ENCODE measurements at regions not wholly inside any gene's neighbourhood (a gene's known extent, or its start where the extent isn't known, plus 50 kb on each side); places are given as distances from the start of the nearest gene placed in this dataset.

DNA sequence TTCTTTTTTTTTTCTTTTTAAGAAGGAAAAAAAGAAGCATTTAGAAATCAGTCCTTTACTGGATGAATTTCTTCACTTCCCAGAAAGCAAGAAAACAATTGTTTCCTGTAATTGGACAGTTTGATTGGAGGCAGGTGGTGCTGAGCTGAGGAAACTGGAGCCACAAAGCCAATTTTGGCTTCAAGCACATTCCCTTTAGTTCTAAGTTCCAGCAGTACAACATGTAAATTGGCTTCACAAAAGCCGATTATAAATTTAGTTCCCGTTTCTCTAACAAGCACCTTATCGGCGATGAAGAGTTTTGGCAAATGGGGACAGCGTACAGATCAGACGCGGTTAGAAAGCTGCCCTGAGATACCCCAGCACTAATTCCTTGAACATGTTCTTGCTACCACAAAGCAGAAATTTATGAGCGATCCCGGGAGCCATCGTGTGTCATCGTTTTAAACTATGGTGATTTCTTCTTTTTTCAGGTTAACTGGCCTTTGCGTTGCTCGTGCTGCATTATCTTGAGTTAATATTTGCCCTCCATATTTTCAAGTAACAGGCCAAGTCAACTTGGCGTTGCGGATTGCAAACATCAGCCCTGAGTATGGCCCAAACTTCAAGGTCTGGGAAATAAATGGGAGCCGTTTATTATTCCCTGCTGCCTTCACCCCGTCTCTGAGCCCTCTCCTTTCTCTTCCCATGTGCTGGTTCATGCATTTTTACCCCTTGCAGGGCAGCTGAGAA is 190.4 kb upstream of the ID2 start:
- Histone ChIP-seq H3K4me3 (replicated peaks in 1 of 2; ENCODE audit: low read depth in 1 of 2, low read length in 2 of 2) (no peak overlapping the region), H3K9ac (ENCODE audit: low read length) (no peak overlapping the region), H3K9me3 (ENCODE audit: control insufficient read depth in 1 of 2, insufficient read depth in 1 of 2, low read depth in 1 of 2, low read length in 2 of 2) (no peaks in the 10 kb centered on the region), H3K27me3 (ENCODE audit: insufficient read depth, low read length) (no peaks in the 10 kb centered on the region), H3K36me3 (ENCODE audit: control insufficient read depth in 1 of 2, insufficient read depth in 2 of 2, low read length in 2 of 2) (no peaks in the 10 kb centered on the region), H3K27ac (ENCODE audit: low read depth, low read length) (no peak overlapping the region), H3K9me2 (ENCODE audit: insufficient read depth) (no peaks in the 10 kb centered on the region), H4K20me1 (ENCODE audit: insufficient read depth) (no peaks in the 10 kb centered on the region), H3K4me1 (ENCODE audit: control insufficient read depth in 1 of 2, insufficient read depth in 2 of 2, low read length in 2 of 2) (peaks cover 0 to 8% of the 10 kb centered on the region in 2 experiments; a peak in 1 of 4 replicates), H3K79me2 (ENCODE audit: insufficient read depth, low read length) (no peaks in the 10 kb centered on the region), H2AFZ (ENCODE audit: low read depth, low read length, poor library complexity, severe bottlenecking) (no peak overlapping the region), H3K4me2 (ENCODE audit: low read length) (no peak overlapping the region)
- BruUV-seq (replicated peaks) = no TSS peak
- ChIA-PET RAD21 (ENCODE audit: low non-redundant PET in 1 of 2, low total read pairs in 2 of 2, uncharacterized antibody in 2 of 2, unreplicated experiment in 2 of 2) (no interaction called here), CTCF (no interaction called here), POLR2A (no interaction called here)
- DNase-seq (ENCODE audit: low read depth, low spot score) (no peak), ATAC-seq (no peak)
- intact Hi-C loops (cut with micrococcal nuclease) = no loop called here
- TF ChIP-seq EZH2phosphoT487 (IDR thresholded peaks at IDR 0.05; ENCODE audit: borderline replicate concordance) = no peak
- TF ChIP-seq, protein P1, sequence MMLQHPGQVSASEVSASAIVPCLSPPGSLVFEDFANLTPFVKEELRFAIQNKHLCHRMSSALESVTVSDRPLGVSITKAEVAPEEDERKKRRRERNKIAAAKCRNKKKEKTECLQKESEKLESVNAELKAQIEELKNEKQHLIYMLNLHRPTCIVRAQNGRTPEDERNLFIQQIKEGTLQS (IDR thresholded peaks at IDR 0.05) = no peak
- TF ChIP-seq RAD21 (IDR thresholded peaks at IDR 0.05; ENCODE audit: low read depth) = no peak
- TF ChIP-seq, protein P2, sequence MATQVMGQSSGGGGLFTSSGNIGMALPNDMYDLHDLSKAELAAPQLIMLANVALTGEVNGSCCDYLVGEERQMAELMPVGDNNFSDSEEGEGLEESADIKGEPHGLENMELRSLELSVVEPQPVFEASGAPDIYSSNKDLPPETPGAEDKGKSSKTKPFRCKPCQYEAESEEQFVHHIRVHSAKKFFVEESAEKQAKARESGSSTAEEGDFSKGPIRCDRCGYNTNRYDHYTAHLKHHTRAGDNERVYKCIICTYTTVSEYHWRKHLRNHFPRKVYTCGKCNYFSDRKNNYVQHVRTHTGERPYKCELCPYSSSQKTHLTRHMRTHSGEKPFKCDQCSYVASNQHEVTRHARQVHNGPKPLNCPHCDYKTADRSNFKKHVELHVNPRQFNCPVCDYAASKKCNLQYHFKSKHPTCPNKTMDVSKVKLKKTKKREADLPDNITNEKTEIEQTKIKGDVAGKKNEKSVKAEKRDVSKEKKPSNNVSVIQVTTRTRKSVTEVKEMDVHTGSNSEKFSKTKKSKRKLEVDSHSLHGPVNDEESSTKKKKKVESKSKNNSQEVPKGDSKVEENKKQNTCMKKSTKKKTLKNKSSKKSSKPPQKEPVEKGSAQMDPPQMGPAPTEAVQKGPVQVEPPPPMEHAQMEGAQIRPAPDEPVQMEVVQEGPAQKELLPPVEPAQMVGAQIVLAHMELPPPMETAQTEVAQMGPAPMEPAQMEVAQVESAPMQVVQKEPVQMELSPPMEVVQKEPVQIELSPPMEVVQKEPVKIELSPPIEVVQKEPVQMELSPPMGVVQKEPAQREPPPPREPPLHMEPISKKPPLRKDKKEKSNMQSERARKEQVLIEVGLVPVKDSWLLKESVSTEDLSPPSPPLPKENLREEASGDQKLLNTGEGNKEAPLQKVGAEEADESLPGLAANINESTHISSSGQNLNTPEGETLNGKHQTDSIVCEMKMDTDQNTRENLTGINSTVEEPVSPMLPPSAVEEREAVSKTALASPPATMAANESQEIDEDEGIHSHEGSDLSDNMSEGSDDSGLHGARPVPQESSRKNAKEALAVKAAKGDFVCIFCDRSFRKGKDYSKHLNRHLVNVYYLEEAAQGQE (IDR thresholded peaks at IDR 0.05; ENCODE audit: low read depth) = no peak

DNA sequence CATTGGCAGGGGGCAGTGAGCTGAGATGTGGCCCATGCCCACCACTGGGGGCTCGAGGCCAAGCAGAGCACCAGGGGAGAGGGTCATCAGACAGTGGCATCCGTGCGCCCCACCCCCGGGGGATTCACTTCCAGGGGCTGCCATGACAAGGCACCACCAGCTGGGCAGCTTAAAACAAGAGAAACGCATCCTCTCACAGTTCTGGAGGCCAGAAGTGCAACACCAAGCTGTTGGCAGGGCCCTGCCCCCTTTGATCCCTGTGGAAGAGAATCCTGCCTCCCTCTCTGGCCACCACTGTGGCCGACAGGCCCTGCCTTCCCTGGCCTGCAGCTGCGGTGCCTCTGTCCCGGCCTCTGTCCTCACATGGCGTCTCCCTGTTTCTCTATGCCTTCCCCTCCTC is 187.7 kb upstream of the ID2 start:
- H3K9me3 ChIP-seq (ENCODE audit: control insufficient read depth in 1 of 2, insufficient read depth in 1 of 2, low read depth in 1 of 2, low read length in 2 of 2) = no peaks in the 10 kb centered on the region
- ATAC-seq = no peak
- H3K9ac ChIP-seq (ENCODE audit: low read length) = no peak overlapping the region
- no peak for TF ChIP-seq EGR1 (IDR thresholded peaks at IDR 0.05; ENCODE audit: low read depth)
- TF ChIP-seq, protein P2 (IDR thresholded peaks at IDR 0.05; ENCODE audit: low read depth) = no peak
- TF ChIP-seq POLR2AphosphoS5 (IDR thresholded peaks at IDR 0.05; ENCODE audit: low read depth, low read length) = no peak
- TF ChIP-seq, protein P3, sequence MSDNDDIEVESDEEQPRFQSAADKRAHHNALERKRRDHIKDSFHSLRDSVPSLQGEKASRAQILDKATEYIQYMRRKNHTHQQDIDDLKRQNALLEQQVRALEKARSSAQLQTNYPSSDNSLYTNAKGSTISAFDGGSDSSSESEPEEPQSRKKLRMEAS (IDR thresholded peaks at IDR 0.05) = no peak
- TF ChIP-seq SIN3A (IDR thresholded peaks at IDR 0.05; ENCODE audit: low read depth) = no peak
- intact Hi-C loops (cut with micrococcal nuclease) = no loop called here
- ChIA-PET RAD21 (ENCODE audit: low non-redundant PET in 1 of 2, low total read pairs in 2 of 2, uncharacterized antibody in 2 of 2, unreplicated experiment in 2 of 2) (no interaction called here), CTCF (no interaction called here), POLR2A (no interaction called here)
- no peaks in the 10 kb centered on the region for H3K9me2 ChIP-seq (ENCODE audit: insufficient read depth)
- no peaks in the 10 kb centered on the region for H3K36me3 ChIP-seq (ENCODE audit: control insufficient read depth in 1 of 2, insufficient read depth in 2 of 2, low read length in 2 of 2)
- H2AFZ ChIP-seq (ENCODE audit: low read depth, low read length, poor library complexity, severe bottlenecking) = no peak overlapping the region
- H3K4me3 ChIP-seq (replicated peaks in 1 of 2; ENCODE audit: low read depth in 1 of 2, low read length in 2 of 2) = no peak overlapping the region
- no peak overlapping the region for H3K27ac ChIP-seq (ENCODE audit: low read depth, low read length)
- no TSS peak for BruUV-seq (replicated peaks)
- no peak for DNase-seq (ENCODE audit: low read depth, low spot score)
- no peaks in the 10 kb centered on the region for H4K20me1 ChIP-seq (ENCODE audit: insufficient read depth)
- no peak overlapping the region for H3K4me2 ChIP-seq (ENCODE audit: low read length)
- peaks cover 0 to 8% of the 10 kb centered on the region in 2 experiments; a peak in 1 of 4 replicates for H3K4me1 ChIP-seq (ENCODE audit: control insufficient read depth in 1 of 2, insufficient read depth in 2 of 2, low read length in 2 of 2)
- no peaks in the 10 kb centered on the region for H3K79me2 ChIP-seq (ENCODE audit: insufficient read depth, low read length)
- no peaks in the 10 kb centered on the region for H3K27me3 ChIP-seq (ENCODE audit: insufficient read depth, low read length)
